Right lobe of liver (tissue), 6 donors: ENCODE measurements at regions not wholly inside any gene's neighbourhood (a gene's known extent, or its start where the extent isn't known, plus 50 kb on each side); places are given as distances from the start of the nearest gene placed in this dataset.
"Not testable (repeated sequence)": the region's sequence is repeated elsewhere in the genome, so short reads cannot be mapped to it uniquely, and the experiment has no call there.

Experiments
- ATAC-seq, 4 donors: fragments of 200-7000 bp; cut with Tn5 transposase; one replicate each; pipeline ENCODE4 v1.9.1; 2020; ENCODE audit warnings: mild to moderate bottlenecking in 4 of 4, moderate library complexity in 4 of 4
- DNase-seq, 3 donors: peaks; one replicate each; pipeline ENCODE4 v3.0.0-alpha.2; 2020
- H3K27ac ChIP-seq, 3 donors: fragments of 200-600 bp; one replicate each; pipeline ENCODE4 v1.8.0; 2022
- H3K27me3 ChIP-seq, 2 donors: fragments of 200-600 bp; one replicate each; pipeline ENCODE4 v1.8.0; 2022
- H3K36me3 ChIP-seq, 4 donors: fragments of 200-600 bp; sonication (generic) in 1 of 4; one replicate each; pipeline versions ENCODE4 v1.5.1 to v1.8.0; 2017 to 2022; ENCODE audit warnings: control low read depth in 1 of 4
- H3K4me1 ChIP-seq, 4 donors: fragments of 200-600 bp; sonication (generic) in 1 of 4; one replicate each; pipeline versions ENCODE4 v1.5.1 to v1.8.0; 2017 to 2022; ENCODE audit warnings: control low read depth in 1 of 4
- H3K4me3 ChIP-seq, 3 donors: fragments of 200-600 bp; one replicate each; pipeline ENCODE4 v1.8.0; 2022
- H3K9me3 ChIP-seq, 4 donors: fragments of 200-600 bp; sonication (generic) in 1 of 4; one replicate each; pipeline versions ENCODE4 v1.5.1 to v1.8.0; 2017 to 2022; ENCODE audit warnings: control low read depth in 1 of 4
- CTCF ChIP-seq, 4 donors: fragments of 200-600 bp in 3 of 4; fragments of 450-650 bp in 1 of 4; IDR thresholded peaks; one replicate each; pipeline versions ENCODE4 v1.5.1 to v1.8.0; 2016 to 2022; ENCODE audit warnings: antibody characterized with exemption in 4 of 4, mild to moderate bottlenecking in 2 of 4
- POLR2A ChIP-seq: fragments of 450-650 bp; IDR thresholded peaks from one replicate; pipeline ENCODE4 v1.6.1; 2017; ENCODE audit warnings: antibody characterized with exemption, mild to moderate bottlenecking
- WGBS: methylation state at CpG from one replicate; pipeline ENCODE4 v1.1.6; 2018; ENCODE audit warnings: low coverage, low lambda C conversion rate; ENCODE audit not compliant: insufficient coverage; ENCODE audit errors: missing lambda C conversion rate; 5-methylcytosine and 5-hydroxymethylcytosine counted together
- intact Hi-C, 2 donors: fragments of 100-400 bp; cut with DNase I; formaldehyde crosslinking; loops; one replicate each; pipeline versions ENCODE4 v1.11.2 to v1.14.1; 2022
- donor health status: DM: no; HTN: yes; CAD: no.
- donor health status: DM: no; HTN: no; CAD: no.
- donor health status: DM: no; HTN: no; CAD: no.
- donor health status: DM: no; HTN: yes; CAD: no.
- donor health status: DM: no; HTN: yes; CAD: no.

DNA sequence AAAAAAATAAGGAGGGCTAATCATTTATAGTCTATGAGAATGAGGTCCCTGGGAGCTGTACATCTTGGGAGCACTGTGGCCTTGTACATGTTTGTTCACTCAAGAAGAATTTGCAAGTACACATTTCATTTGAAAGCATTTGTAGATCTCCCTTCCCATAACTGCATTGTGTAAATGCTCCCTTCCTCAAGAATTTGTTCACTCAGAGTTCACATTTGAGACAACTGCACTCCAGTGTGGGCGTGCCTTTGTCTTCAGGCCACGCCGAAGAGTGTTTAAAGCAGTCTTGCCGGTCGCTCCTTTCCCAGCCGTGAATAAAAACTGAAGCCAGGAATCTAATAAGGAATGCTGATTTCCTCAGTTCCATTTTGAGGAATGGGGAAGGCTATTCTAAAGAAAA is 291.1 kb upstream of the LYZL1 start:
- intact Hi-C loops, result loop anchor here in 1 of 2 donors (10.0 kb wide), 1 partner anchor 333 kb away; no protein-coding TSS in a partner anchor
- Histone ChIP-seq H3K36me3 (no peaks in the 10 kb centered on the region), H3K27ac (no peak overlapping the region), H3K9me3 (no peaks in the 10 kb centered on the region), H3K4me3 (no peak overlapping the region), H3K4me1 (no peaks in the 10 kb centered on the region), H3K27me3 (no peaks in the 10 kb centered on the region)
- WGBS, result 67% methylated on average over 6 of the region's 6 CpGs
- DNase-seq (no peak), ATAC-seq (no peak)
- TF ChIP-seq CTCF (IDR thresholded peaks at IDR 0.05) (no peak), POLR2A (no peak)

GRCh38 chr10:29001801-29002200 is 287.1 kb upstream of the LYZL1 start:
- H3K27ac ChIP-seq, result no peak overlapping the region

GRCh38 chr10:29003014-29003413 is 285.9 kb upstream of the LYZL1 start:
- not testable (repeated sequence) for ATAC-seq

More at GRCh38 chr10:29001801-29002200, 287.1 kb upstream of the LYZL1 start:
- WGBS, result 82% methylated on average over 5 of the region's 6 CpGs
- DNase-seq (no peak), ATAC-seq (no peak)
- intact Hi-C loops, result no loop called here
- no peak overlapping the region for H3K4me3 ChIP-seq
- no peaks in the 10 kb centered on the region for H3K27me3 ChIP-seq
- no peaks in the 10 kb centered on the region for H3K9me3 ChIP-seq
- no peaks in the 10 kb centered on the region for H3K4me1 ChIP-seq
- TF ChIP-seq POLR2A (no peak), CTCF (IDR thresholded peaks at IDR 0.05) (no peak)
- H3K36me3 ChIP-seq, result no peaks in the 10 kb centered on the region

DNA sequence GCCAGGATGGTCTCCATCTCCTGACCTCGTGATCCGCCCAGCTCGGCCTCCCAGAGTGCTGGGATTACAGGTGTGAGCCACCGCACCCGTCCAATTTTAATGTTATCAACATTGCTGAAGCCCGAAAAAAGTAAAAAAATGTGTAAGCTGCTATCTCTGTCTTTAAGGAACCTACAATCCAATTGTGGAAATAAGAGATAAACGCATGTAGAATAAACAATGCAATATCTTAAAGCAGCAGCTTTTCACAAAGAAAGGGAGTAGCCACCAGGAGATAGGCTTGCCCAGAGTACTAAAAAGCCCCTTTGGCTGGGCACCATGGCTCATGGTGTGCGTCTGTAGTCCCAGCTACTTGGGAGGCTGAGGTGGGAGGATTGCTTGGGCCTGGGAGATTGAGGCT is 282.9 kb upstream of the LYZL1 start:
- no peaks in the 10 kb centered on the region for H3K9me3 ChIP-seq
- no peaks in the 10 kb centered on the region for H3K36me3 ChIP-seq
- DNase-seq, result no peak
- no peak for TF ChIP-seq CTCF (IDR thresholded peaks at IDR 0.05)
- TF ChIP-seq POLR2A, result no peak
- H3K4me1 ChIP-seq, result no peaks in the 10 kb centered on the region
- H3K27ac ChIP-seq, result no peak overlapping the region
- 75% methylated on average over 4 of the region's 8 CpGs for WGBS
- no peak for ATAC-seq
- no peak overlapping the region for H3K4me3 ChIP-seq
- intact Hi-C loops, result no loop called here
- no peaks in the 10 kb centered on the region for H3K27me3 ChIP-seq

More at GRCh38 chr10:29003014-29003413, 285.9 kb upstream of the LYZL1 start:
- H3K9me3 ChIP-seq, intact Hi-C loops, H3K27ac ChIP-seq, H3K36me3 ChIP-seq, H3K4me3 ChIP-seq, DNase-seq, H3K27me3 ChIP-seq, H3K4me1 ChIP-seq: not testable (repeated sequence)
- 87% methylated on average over 3 of the region's 5 CpGs for WGBS

DNA sequence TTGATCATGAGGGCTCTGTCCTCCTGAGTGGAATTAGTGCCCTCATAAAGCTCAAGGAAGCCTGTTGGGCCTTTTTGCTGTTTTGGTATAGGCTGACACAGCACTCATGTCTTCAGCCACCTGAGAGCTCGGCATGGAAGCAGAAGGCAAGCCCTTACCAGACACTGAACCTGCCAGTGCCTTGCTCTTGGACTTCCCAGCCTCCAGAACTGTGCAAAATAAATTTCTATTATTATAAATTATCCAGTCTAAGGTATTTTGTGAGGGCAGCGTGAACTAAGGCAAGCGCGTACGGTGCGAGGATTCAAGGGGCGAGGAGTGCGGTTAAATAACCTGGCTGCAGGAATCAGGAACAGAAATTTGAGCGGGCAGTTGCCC is 281.5 kb upstream of the LYZL1 start:
- no peak for ATAC-seq
- Histone ChIP-seq H3K27me3 (no peaks in the 10 kb centered on the region), H3K4me3 (no peak overlapping the region), H3K9me3 (no peaks in the 10 kb centered on the region), H3K36me3 (no peaks in the 10 kb centered on the region), H3K27ac (no peak overlapping the region), H3K4me1 (no peaks in the 10 kb centered on the region)
- TF ChIP-seq CTCF (IDR thresholded peaks at IDR 0.05) (no peak), POLR2A (no peak)
- 86% methylated on average over 9 of the region's 9 CpGs for WGBS
- no peak for DNase-seq
- intact Hi-C loops, result no loop called here
